ENCODE measurements at regions not wholly inside any gene's neighbourhood (a gene's known extent, or its start where the extent isn't known, plus 50 kb on each side); places are given as distances from the start of the nearest gene placed in this dataset.
A peak's percentile ranks its signal among the peaks of the same experiment; 100 is the strongest.

DNA sequence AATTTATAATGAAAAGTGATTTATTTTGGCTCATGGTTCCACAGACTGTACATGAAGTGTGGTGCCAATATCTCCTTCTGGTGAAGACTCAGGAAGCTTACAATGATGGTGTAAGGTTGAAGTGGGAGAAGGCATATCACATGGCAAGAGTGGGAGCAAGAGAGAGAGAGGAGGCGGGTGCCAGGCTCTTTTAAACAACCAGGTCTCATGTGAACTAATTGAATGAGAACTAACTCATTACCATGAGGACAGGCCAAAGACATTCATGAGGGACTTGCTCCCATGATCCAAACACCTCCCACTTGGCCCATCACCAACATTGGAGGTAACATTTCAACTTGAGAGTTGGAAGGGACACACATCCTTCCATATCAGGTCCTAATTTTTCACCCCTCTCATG is 155.2 kb downstream of the SLC38A4 start:
- no peaks in the 10 kb centered on the region for H3K27me3 ChIP-seq (ENCODE audit: control insufficient read depth, insufficient read depth, low read length)
- peak overlapping the region; percentile 87 for H3K27ac ChIP-seq (ENCODE audit: low read depth, low read length)
- no peak overlapping the region for H3K9ac ChIP-seq (ENCODE audit: low read depth, low read length)
- no peaks in the 10 kb centered on the region for H3K36me3 ChIP-seq (ENCODE audit: control insufficient read depth, insufficient read depth, low read length)
- no peak overlapping the region for H3K4me3 ChIP-seq (ENCODE audit: low read depth, low read length)
- peaks cover 28% of the 10 kb centered on the region for H3K9me3 ChIP-seq (ENCODE audit: control insufficient read depth, insufficient read depth, low read length)
- H3K4me1 ChIP-seq (ENCODE audit: control insufficient read depth, insufficient read depth, low read length): peaks cover 11% of the 10 kb centered on the region; the same call in 1 of the 2 replicates

DNA sequence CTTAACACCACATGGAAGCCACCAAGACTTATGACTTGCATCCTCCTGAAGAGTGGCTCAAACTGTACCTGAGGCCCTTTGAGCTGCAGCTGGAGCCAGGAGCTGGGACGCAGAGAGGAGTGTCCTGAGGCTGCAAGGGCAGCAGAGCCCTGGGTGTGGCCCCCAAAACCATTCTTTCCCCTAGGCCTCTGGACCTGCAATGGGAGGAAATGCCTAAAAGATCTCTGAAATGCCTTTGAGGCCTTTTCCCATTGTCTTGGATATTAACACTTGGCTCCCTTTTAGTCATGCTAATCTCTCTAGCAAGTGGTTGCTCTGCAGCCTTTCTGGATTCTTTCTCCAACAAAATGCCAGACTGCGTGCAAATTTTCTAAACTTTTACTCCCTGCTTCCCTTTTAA is 156.1 kb downstream of the SLC38A4 start:
- H3K27ac ChIP-seq (ENCODE audit: low read depth, low read length): peak overlapping the region; percentile 87
- H3K9me3 ChIP-seq (ENCODE audit: control insufficient read depth, insufficient read depth, low read length): peaks cover 28% of the 10 kb centered on the region
- no peaks in the 10 kb centered on the region for H3K36me3 ChIP-seq (ENCODE audit: control insufficient read depth, insufficient read depth, low read length)
- H3K4me1 ChIP-seq (ENCODE audit: control insufficient read depth, insufficient read depth, low read length): peaks cover 17% of the 10 kb centered on the region
- no peak overlapping the region for H3K9ac ChIP-seq (ENCODE audit: low read depth, low read length)
- no peaks in the 10 kb centered on the region for H3K27me3 ChIP-seq (ENCODE audit: control insufficient read depth, insufficient read depth, low read length)
- H3K4me3 ChIP-seq (ENCODE audit: low read depth, low read length): no peak overlapping the region

DNA sequence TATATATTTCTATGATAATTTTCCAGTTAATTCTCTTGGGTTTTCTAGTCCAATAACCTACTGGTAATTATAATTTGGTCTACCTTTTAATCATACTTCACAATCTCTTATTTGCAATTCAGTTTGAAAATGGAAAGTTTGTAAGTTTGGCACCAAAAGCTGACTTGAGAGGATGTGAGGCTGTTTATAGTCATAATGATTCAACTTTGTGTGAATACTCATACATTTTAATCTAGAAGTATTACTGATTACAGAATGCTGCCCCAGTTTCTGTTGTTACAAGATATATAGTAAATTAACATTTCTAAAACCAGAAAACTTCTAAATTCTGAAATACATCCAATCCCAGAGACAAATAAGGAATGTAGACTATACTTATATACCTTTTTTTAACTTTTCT is 158.2 kb downstream of the SLC38A4 start:
- H3K27me3 ChIP-seq (ENCODE audit: control insufficient read depth, insufficient read depth, low read length): no peaks in the 10 kb centered on the region
- peaks cover 28% of the 10 kb centered on the region for H3K9me3 ChIP-seq (ENCODE audit: control insufficient read depth, insufficient read depth, low read length)
- no peaks in the 10 kb centered on the region for H3K36me3 ChIP-seq (ENCODE audit: control insufficient read depth, insufficient read depth, low read length)
- H3K27ac ChIP-seq (ENCODE audit: low read depth, low read length): no peak overlapping the region
- H3K4me1 ChIP-seq (ENCODE audit: control insufficient read depth, insufficient read depth, low read length): peaks cover 19% of the 10 kb centered on the region
- H3K4me3 ChIP-seq (ENCODE audit: low read depth, low read length): no peak overlapping the region
- no peak overlapping the region for H3K9ac ChIP-seq (ENCODE audit: low read depth, low read length)

DNA sequence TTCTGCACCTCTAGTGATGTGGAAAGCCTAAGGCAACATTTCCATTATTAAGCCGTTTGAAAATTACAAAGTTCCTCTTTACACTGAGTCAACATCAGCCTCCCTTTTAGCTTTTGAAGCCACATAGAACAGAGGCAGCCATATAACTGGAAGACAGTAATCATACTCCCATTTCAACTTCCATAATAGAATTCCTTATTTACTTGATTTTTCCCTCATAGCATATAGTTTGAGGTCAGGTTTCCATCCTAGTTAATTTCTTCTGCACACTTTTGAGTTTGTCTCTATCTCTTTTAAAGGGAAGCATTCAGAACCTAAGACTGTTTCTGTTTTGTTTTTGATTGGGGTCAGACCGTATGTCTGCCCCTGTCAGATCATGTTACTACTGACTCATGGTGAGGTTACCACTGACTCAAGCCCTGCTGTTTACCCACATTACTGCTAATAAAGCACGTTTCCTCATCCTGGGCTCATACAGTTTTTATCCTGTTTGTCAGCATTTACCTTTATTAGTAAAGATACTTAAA is 161.0 kb downstream of the SLC38A4 start:
- H3K9me3 ChIP-seq (ENCODE audit: control insufficient read depth, insufficient read depth, low read length): peaks cover 21% of the 10 kb centered on the region
- H3K27ac ChIP-seq (ENCODE audit: low read depth, low read length): no peak overlapping the region
- H3K4me1 ChIP-seq (ENCODE audit: control insufficient read depth, insufficient read depth, low read length): peaks cover 27% of the 10 kb centered on the region
- H3K36me3 ChIP-seq (ENCODE audit: control insufficient read depth, insufficient read depth, low read length): no peaks in the 10 kb centered on the region
- no peaks in the 10 kb centered on the region for H3K27me3 ChIP-seq (ENCODE audit: control insufficient read depth, insufficient read depth, low read length)
- no peak overlapping the region for H3K9ac ChIP-seq (ENCODE audit: low read depth, low read length)
- H3K4me3 ChIP-seq (ENCODE audit: low read depth, low read length): no peak overlapping the region

DNA sequence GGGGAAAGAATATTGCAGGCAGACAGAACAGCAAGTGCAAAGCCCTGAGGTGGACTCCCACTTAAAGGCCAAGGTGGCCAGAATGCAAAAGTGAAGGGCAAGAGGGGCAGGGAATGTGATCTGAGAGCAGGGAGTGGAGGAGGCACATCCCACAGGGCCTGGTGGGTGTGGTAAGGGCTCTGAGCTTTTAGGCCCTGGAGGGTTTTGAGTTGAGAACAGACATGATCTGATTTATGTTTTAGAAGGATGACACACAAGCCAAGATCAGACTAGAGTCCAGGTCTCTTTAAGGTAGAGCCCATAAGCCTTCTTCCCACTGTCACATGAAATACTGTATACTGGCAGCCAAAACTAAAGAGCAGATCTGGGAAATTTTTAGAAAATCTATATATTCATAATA is 162.5 kb downstream of the SLC38A4 start:
- Histone ChIP-seq H3K9me3 (ENCODE audit: control insufficient read depth, insufficient read depth, low read length) (peaks cover 9% of the 10 kb centered on the region), H3K36me3 (ENCODE audit: control insufficient read depth, insufficient read depth, low read length) (no peaks in the 10 kb centered on the region), H3K4me1 (ENCODE audit: control insufficient read depth, insufficient read depth, low read length) (peaks cover 40% of the 10 kb centered on the region), H3K4me3 (ENCODE audit: low read depth, low read length) (no peak overlapping the region), H3K9ac (ENCODE audit: low read depth, low read length) (no peak overlapping the region), H3K27ac (ENCODE audit: low read depth, low read length) (no peak overlapping the region), H3K27me3 (ENCODE audit: control insufficient read depth, insufficient read depth, low read length) (no peaks in the 10 kb centered on the region)

DNA sequence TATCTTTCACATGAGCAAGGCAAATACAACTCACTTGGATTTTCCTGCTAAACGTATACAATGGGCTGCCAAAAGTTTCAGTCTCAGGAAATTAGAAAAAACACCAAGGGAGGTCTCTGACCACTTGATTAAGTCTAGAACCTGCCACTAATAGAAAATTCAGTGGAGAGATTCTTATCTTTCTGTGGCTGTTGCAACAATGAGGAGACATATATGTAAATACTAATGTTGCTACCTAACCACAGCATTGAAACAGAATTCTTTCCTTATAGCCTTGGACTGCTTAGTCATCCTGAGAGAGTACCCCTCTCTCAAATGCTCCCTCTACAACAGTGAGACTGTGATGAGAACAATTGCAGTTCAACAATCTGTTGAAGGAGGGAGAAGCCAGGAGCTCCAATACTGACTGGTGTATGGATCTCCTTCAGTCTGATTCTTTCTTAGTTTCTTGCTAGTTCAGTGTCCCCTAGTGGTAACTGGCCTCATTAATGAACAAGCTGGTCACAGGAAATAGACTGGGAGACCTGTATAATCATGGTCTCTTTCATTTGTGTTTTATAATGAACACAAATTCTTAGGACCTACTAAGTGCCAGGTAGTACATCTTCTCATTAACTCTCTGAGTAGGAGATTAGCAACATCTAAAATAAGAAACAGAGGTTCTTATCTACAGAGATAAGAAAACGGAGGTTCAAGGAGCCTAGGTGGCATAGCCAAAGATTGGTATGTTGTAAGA is 164.5 kb downstream of the SLC38A4 start:
- H3K4me1 ChIP-seq (ENCODE audit: control insufficient read depth, insufficient read depth, low read length): peaks cover 40% of the 10 kb centered on the region
- H3K4me3 ChIP-seq (ENCODE audit: low read depth, low read length): no peak overlapping the region
- H3K9ac ChIP-seq (ENCODE audit: low read depth, low read length): no peak overlapping the region

DNA sequence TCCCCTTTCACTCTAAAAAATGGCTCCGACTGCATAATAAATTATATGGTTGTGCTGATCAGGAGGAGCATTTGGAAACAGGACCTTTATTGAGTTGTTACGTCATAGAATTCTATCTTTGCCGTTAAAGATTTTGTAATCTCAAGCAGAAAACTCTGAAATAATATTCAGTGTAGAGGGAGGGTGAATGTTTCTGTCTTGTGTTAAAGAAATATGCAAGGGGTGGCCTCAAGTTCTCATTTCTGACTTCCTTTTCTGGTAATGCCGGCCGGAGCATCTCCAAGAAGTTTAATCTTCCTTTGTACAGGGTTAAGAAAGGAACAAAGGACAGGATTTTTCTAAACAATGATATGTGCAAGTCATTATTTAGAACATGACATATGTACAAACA is 165.1 kb downstream of the SLC38A4 start:
- no peaks in the 10 kb centered on the region for H3K27me3 ChIP-seq (ENCODE audit: control insufficient read depth, insufficient read depth, low read length)
- H3K4me1 ChIP-seq (ENCODE audit: control insufficient read depth, insufficient read depth, low read length): peaks cover 40% of the 10 kb centered on the region
- H3K4me3 ChIP-seq (ENCODE audit: low read depth, low read length): no peak overlapping the region
- H3K9ac ChIP-seq (ENCODE audit: low read depth, low read length): no peak overlapping the region
- H3K27ac ChIP-seq (ENCODE audit: low read depth, low read length): peak overlapping the region; percentile 52
- H3K9me3 ChIP-seq (ENCODE audit: control insufficient read depth, insufficient read depth, low read length): no peaks in the 10 kb centered on the region
- no peaks in the 10 kb centered on the region for H3K36me3 ChIP-seq (ENCODE audit: control insufficient read depth, insufficient read depth, low read length)

More for the DNA sequence above, 164.5 kb downstream of the SLC38A4 start:
- Histone ChIP-seq H3K27ac (ENCODE audit: low read depth, low read length) (peak overlapping the region; percentile 52), H3K27me3 (ENCODE audit: control insufficient read depth, insufficient read depth, low read length) (no peaks in the 10 kb centered on the region), H3K9me3 (ENCODE audit: control insufficient read depth, insufficient read depth, low read length) (no peaks in the 10 kb centered on the region), H3K36me3 (ENCODE audit: control insufficient read depth, insufficient read depth, low read length) (no peaks in the 10 kb centered on the region)

DNA sequence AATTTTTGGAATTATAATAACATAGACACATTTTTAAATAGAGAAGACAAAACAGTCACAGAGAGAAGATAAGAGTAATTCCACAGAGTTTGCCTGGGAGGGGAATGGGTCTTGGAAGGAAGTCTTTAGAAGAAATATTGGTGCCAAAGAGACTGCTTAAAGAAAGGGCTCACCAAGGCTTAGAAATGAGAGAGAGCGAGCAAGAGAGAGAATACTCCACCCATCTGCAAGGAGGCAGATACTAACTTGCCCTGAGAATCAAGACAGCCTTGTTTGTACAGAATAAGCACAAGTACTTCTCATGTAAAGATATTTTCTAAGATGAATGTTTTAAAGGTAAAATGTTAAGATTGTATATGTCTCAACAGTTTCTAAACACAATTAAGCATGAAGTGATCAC is 165.5 kb downstream of the SLC38A4 start:
- no peak overlapping the region for H3K27ac ChIP-seq (ENCODE audit: low read depth, low read length)
- no peaks in the 10 kb centered on the region for H3K36me3 ChIP-seq (ENCODE audit: control insufficient read depth, insufficient read depth, low read length)
- H3K4me3 ChIP-seq (ENCODE audit: low read depth, low read length): no peak overlapping the region
- H3K9ac ChIP-seq (ENCODE audit: low read depth, low read length): no peak overlapping the region
- H3K4me1 ChIP-seq (ENCODE audit: control insufficient read depth, insufficient read depth, low read length): peaks cover 37% of the 10 kb centered on the region
- no peaks in the 10 kb centered on the region for H3K27me3 ChIP-seq (ENCODE audit: control insufficient read depth, insufficient read depth, low read length)
- no peaks in the 10 kb centered on the region for H3K9me3 ChIP-seq (ENCODE audit: control insufficient read depth, insufficient read depth, low read length)

DNA sequence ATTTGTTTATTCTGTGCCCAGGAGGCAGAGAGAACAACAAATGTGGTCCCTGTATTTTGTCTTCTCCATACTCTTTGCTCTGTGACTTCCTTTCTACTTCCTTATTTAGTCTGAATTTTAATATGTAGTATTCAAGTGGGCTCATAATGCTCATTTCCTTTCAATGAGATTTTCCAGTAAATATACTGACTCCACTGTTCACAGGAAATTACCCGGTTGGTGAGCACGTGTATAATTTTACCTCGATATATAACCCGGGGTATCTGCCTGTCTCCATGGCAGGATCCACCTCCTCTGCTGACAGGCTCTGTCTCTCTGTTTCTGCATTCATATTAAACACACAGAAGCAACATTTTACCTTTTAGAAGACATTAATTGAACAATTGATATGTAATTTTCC is 166.0 kb downstream of the SLC38A4 start:
- Histone ChIP-seq H3K4me3 (ENCODE audit: low read depth, low read length) (no peak overlapping the region), H3K4me1 (ENCODE audit: control insufficient read depth, insufficient read depth, low read length) (peaks cover 33% of the 10 kb centered on the region), H3K27ac (ENCODE audit: low read depth, low read length) (no peak overlapping the region), H3K27me3 (ENCODE audit: control insufficient read depth, insufficient read depth, low read length) (no peaks in the 10 kb centered on the region), H3K9me3 (ENCODE audit: control insufficient read depth, insufficient read depth, low read length) (no peaks in the 10 kb centered on the region), H3K36me3 (ENCODE audit: control insufficient read depth, insufficient read depth, low read length) (no peaks in the 10 kb centered on the region), H3K9ac (ENCODE audit: low read depth, low read length) (no peak overlapping the region)

DNA sequence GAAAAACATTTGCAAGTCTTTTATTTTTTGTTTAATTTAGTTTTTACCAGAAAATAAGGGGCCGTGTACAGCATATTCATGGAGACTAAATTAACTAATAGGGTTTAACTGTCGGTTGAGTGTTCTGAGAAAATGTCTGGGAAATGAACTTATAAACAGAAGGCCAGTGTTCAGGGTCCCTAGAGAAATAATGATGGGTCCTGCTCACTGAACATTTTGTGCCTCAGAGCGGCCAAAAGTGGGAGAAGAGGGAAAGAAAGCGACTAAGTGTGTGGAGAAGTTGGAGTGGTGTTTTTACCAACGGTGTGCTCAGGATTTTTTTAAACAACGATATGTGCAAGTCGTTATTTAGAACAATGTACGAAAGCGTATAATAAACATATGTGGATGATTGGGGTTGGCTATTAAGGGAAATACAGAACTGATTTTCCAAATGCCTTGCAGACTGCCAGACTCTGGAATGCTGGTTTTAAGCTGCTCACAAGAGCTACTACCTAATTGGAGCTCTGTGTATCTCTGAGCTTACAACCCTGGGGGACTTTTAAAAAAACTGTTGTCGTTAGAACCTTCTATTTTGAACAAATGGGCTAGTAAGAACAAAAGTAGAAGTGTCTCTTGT is 166.7 kb downstream of the SLC38A4 start:
- no peaks in the 10 kb centered on the region for H3K36me3 ChIP-seq (ENCODE audit: control insufficient read depth, insufficient read depth, low read length)
- H3K4me1 ChIP-seq (ENCODE audit: control insufficient read depth, insufficient read depth, low read length): peaks cover 30% of the 10 kb centered on the region
- no peak overlapping the region for H3K27ac ChIP-seq (ENCODE audit: low read depth, low read length)
- H3K9me3 ChIP-seq (ENCODE audit: control insufficient read depth, insufficient read depth, low read length): no peaks in the 10 kb centered on the region
- no peak overlapping the region for H3K4me3 ChIP-seq (ENCODE audit: low read depth, low read length)
- no peak overlapping the region for H3K9ac ChIP-seq (ENCODE audit: low read depth, low read length)
- H3K27me3 ChIP-seq (ENCODE audit: control insufficient read depth, insufficient read depth, low read length): no peaks in the 10 kb centered on the region

Measured in HUES48 (cell line).